Muscle of leg (tissue), 3 donors: ENCODE measurements at regions not wholly inside any gene's neighbourhood (a gene's known extent, or its start where the extent isn't known, plus 50 kb on each side); places are given as distances from the start of the nearest gene placed in this dataset.

Experiments
- DNase-seq: peaks from one replicate; pipeline ENCODE4 v3.0.0; 2013
- H3K27ac ChIP-seq: one replicate; pipeline ENCODE4 v1.5.1; 2013; ENCODE audit warnings: mild to moderate bottlenecking, low read length, control low read depth
- H3K27me3 ChIP-seq: one replicate; pipeline ENCODE4 v1.6.1; 2013; ENCODE audit warnings: low read length; ENCODE audit not compliant: control insufficient read depth, insufficient read depth
- H3K36me3 ChIP-seq: one replicate; pipeline ENCODE4 v1.6.1; 2013; ENCODE audit warnings: low read length; ENCODE audit not compliant: control insufficient read depth, insufficient read depth
- H3K4me1 ChIP-seq: one replicate; pipeline ENCODE4 v1.6.1; 2013; ENCODE audit warnings: low read length; ENCODE audit not compliant: control insufficient read depth, insufficient read depth
- H3K4me3 ChIP-seq: one replicate; pipeline ENCODE4 v1.5.1; 2013; ENCODE audit warnings: low read length, control low read depth
- H3K9me3 ChIP-seq: replicated peaks from 2 replicates; pipeline ENCODE4 v1.6.1; 2013; ENCODE audit warnings: low read depth, low read length; ENCODE audit not compliant: control insufficient read depth
- WGBS: methylation state at CpG from one replicate; pipeline ENCODE4 v1.1.5; 2013; ENCODE audit warnings: missing lambda C conversion rate; ENCODE audit not compliant: insufficient coverage; 5-methylcytosine and 5-hydroxymethylcytosine counted together

GRCh38 chr1:218728898-218729565 lies 383.9 kb downstream of the TGFB2 start:
- H3K9me3 ChIP-seq = no peaks in the 10 kb centered on the region
- H3K27me3 ChIP-seq = no peaks in the 10 kb centered on the region
- no CpG with 5 or more reads among the region's 1 CpG for WGBS
- H3K36me3 ChIP-seq = no peaks in the 10 kb centered on the region
- H3K4me3 ChIP-seq = no peak overlapping the region
- H3K4me1 ChIP-seq = no peaks in the 10 kb centered on the region
- peak; percentile 62 for DNase-seq
- no peak overlapping the region for H3K27ac ChIP-seq

- peaks cover 3% of the 10 kb centered on the region for H3K4me1 ChIP-seq
- H3K4me3 ChIP-seq = no peak overlapping the region
- H3K9me3 ChIP-seq = no peaks in the 10 kb centered on the region
- H3K27ac ChIP-seq = no peak overlapping the region
- no peaks in the 10 kb centered on the region for H3K27me3 ChIP-seq
- H3K36me3 ChIP-seq = no peaks in the 10 kb centered on the region
- DNase-seq = peak; percentile 22
Measured at GRCh38 chr1:218735436-218736032, 390.4 kb downstream of the TGFB2 start.

- H3K27me3 ChIP-seq = no peaks in the 10 kb centered on the region
- no peak overlapping the region for H3K4me3 ChIP-seq
- no peak overlapping the region for H3K27ac ChIP-seq
- H3K4me1 ChIP-seq = peaks cover 3% of the 10 kb centered on the region
- H3K36me3 ChIP-seq = no peaks in the 10 kb centered on the region
- H3K9me3 ChIP-seq = no peaks in the 10 kb centered on the region
- WGBS = no CpG with 5 or more reads among the region's 4 CpGs
- peak; percentile 46 for DNase-seq
Measured at GRCh38 chr1:218739426-218739825, 394.3 kb downstream of the TGFB2 start.

- WGBS = no CpG with 5 or more reads among the region's 3 CpGs
- Histone ChIP-seq H3K4me3 (no peak overlapping the region), H3K27me3 (no peaks in the 10 kb centered on the region), H3K27ac (no peak overlapping the region), H3K36me3 (no peaks in the 10 kb centered on the region), H3K4me1 (peaks cover 3% of the 10 kb centered on the region), H3K9me3 (peaks cover 8% of the 10 kb centered on the region)
- DNase-seq = no peak
Measured at GRCh38 chr1:218741852-218742251, 396.7 kb downstream of the TGFB2 start.

GRCh38 chr1:218742467-218743262 lies 397.5 kb downstream of the TGFB2 start:
- H3K4me1 ChIP-seq = peaks cover 3% of the 10 kb centered on the region
- no peaks in the 10 kb centered on the region for H3K36me3 ChIP-seq
- H3K9me3 ChIP-seq = peaks cover 8% of the 10 kb centered on the region
- no peak overlapping the region for H3K27ac ChIP-seq
- H3K27me3 ChIP-seq = no peaks in the 10 kb centered on the region
- DNase-seq = no peak
- 86% methylated on average over 2 of the region's 6 CpGs for WGBS
- no peak overlapping the region for H3K4me3 ChIP-seq

- WGBS = 100% methylated on average over 3 of the region's 4 CpGs
- no peaks in the 10 kb centered on the region for H3K27me3 ChIP-seq
- no peak overlapping the region for H3K27ac ChIP-seq
- no peak for DNase-seq
- H3K9me3 ChIP-seq = peaks cover 10% of the 10 kb centered on the region
- no peaks in the 10 kb centered on the region for H3K36me3 ChIP-seq
- no peak overlapping the region for H3K4me3 ChIP-seq
- H3K4me1 ChIP-seq = peaks cover 3% of the 10 kb centered on the region
Measured at GRCh38 chr1:218743861-218744505, 398.8 kb downstream of the TGFB2 start.

GRCh38 chr1:218748071-218748470 lies 402.9 kb downstream of the TGFB2 start:
- H3K4me1 ChIP-seq = no peaks in the 10 kb centered on the region
- WGBS = no CpG with 5 or more reads among the region's 1 CpG
- no peak for DNase-seq
- H3K27ac ChIP-seq = no peak overlapping the region
- no peaks in the 10 kb centered on the region for H3K27me3 ChIP-seq
- no peak overlapping the region for H3K4me3 ChIP-seq
- H3K36me3 ChIP-seq = no peaks in the 10 kb centered on the region
- peaks cover 14% of the 10 kb centered on the region for H3K9me3 ChIP-seq

- 92% methylated on average over 13 of the region's 16 CpGs for WGBS
Measured at GRCh38 chr1:218750216-218750970, 405.3 kb downstream of the TGFB2 start.

GRCh38 chr1:218751208-218751948 lies 406.2 kb downstream of the TGFB2 start:
- H3K36me3 ChIP-seq = no peaks in the 10 kb centered on the region
- H3K4me3 ChIP-seq = no peak overlapping the region
- no peak overlapping the region for H3K27ac ChIP-seq
- H3K9me3 ChIP-seq = peaks cover 9% of the 10 kb centered on the region
- 91% methylated on average over 11 of the region's 12 CpGs for WGBS
- H3K27me3 ChIP-seq = no peaks in the 10 kb centered on the region
- no peaks in the 10 kb centered on the region for H3K4me1 ChIP-seq
- DNase-seq = no peak

More at GRCh38 chr1:218750216-218750970, 405.3 kb downstream of the TGFB2 start:
- Histone ChIP-seq H3K9me3 (peaks cover 9% of the 10 kb centered on the region), H3K27ac (no peak overlapping the region), H3K27me3 (no peaks in the 10 kb centered on the region), H3K4me1 (no peaks in the 10 kb centered on the region), H3K36me3 (no peaks in the 10 kb centered on the region), H3K4me3 (no peak overlapping the region)
- DNase-seq = no peak
